Parathyroid adenoma (tissue), 2 donors: ENCODE measurements at regions not wholly inside any gene's neighbourhood (a gene's known extent, or its start where the extent isn't known, plus 50 kb on each side); places are given as distances from the start of the nearest gene placed in this dataset.

Source experiments
- H2AFZ ChIP-seq: fragments of 300-600 bp; sonication (generic); one replicate; pipeline ENCODE4 v1.7.0; 2017; ENCODE audit warnings: antibody characterized with exemption, mild to moderate bottlenecking
- H3K27ac ChIP-seq: fragments of 300-600 bp; sonication (generic); one replicate; pipeline ENCODE4 v1.7.0; 2017
- H3K27me3 ChIP-seq: fragments of 300-600 bp; sonication (generic); one replicate; pipeline ENCODE4 v1.7.0; 2017; ENCODE audit warnings: low read length; ENCODE audit not compliant: control insufficient read depth, insufficient read depth
- H3K36me3 ChIP-seq: fragments of 300-600 bp; sonication (generic); one replicate; pipeline ENCODE4 v1.7.0; 2017; ENCODE audit warnings: low read length; ENCODE audit not compliant: control insufficient read depth, insufficient read depth
- H3K4me1 ChIP-seq: fragments of 300-600 bp; sonication (generic); one replicate; pipeline ENCODE4 v1.7.0; 2017; ENCODE audit warnings: control low read depth
- H3K4me2 ChIP-seq: fragments of 300-600 bp; sonication (generic); one replicate; pipeline ENCODE4 v1.7.0; 2017; ENCODE audit warnings: low read length
- H3K4me3 ChIP-seq: fragments of 300-600 bp; sonication (generic); one replicate; pipeline ENCODE4 v1.7.0; 2017; ENCODE audit warnings: low read depth, low read length
- H3K79me2 ChIP-seq: fragments of 300-600 bp; sonication (generic); one replicate; pipeline ENCODE4 v1.7.0; 2017; ENCODE audit warnings: control low read depth
- H3K9ac ChIP-seq: fragments of 300-600 bp; sonication (generic); one replicate; pipeline ENCODE4 v1.7.0; 2017; ENCODE audit warnings: mild to moderate bottlenecking
- H3K9me3 ChIP-seq: fragments of 300-600 bp; sonication (generic); one replicate; pipeline ENCODE4 v1.7.0; 2017; ENCODE audit warnings: low read length; ENCODE audit not compliant: control insufficient read depth
- CTCF ChIP-seq: fragments of 300-600 bp; sonication (generic); IDR thresholded peaks from one replicate; pipeline ENCODE4 v1.7.0; 2017; ENCODE audit warnings: antibody characterized with exemption, mild to moderate bottlenecking
- donor health status: primary hyperparathyroidism.

GRCh38 chr4:3829211-3829955, 63.2 kb downstream of the ADRA2C start:
- no peaks in the 10 kb centered on the region for H3K79me2 ChIP-seq
- H3K27ac ChIP-seq, result no peak overlapping the region
- H3K4me3 ChIP-seq, result no peak overlapping the region

GRCh38 chr4:3829956-3830773, 64.0 kb downstream of the ADRA2C start:
- no peaks in the 10 kb centered on the region for H3K4me1 ChIP-seq
- no peaks in the 10 kb centered on the region for H3K79me2 ChIP-seq
- H3K36me3 ChIP-seq, result no peaks in the 10 kb centered on the region
- no peaks in the 10 kb centered on the region for H3K27me3 ChIP-seq
- no peak overlapping the region for H3K27ac ChIP-seq
- no peak for TF ChIP-seq CTCF
- H3K4me3 ChIP-seq, result no peak overlapping the region
- no peaks in the 10 kb centered on the region for H3K9me3 ChIP-seq
- no peak overlapping the region for H3K4me2 ChIP-seq
- H2AFZ ChIP-seq, result no peak overlapping the region
- no peak overlapping the region for H3K9ac ChIP-seq

More at GRCh38 chr4:3829211-3829955, 63.2 kb downstream of the ADRA2C start:
- H3K4me1 ChIP-seq, result no peaks in the 10 kb centered on the region
- no peaks in the 10 kb centered on the region for H3K9me3 ChIP-seq
- no peaks in the 10 kb centered on the region for H3K27me3 ChIP-seq
- H3K4me2 ChIP-seq, result no peak overlapping the region
- H2AFZ ChIP-seq, result no peak overlapping the region
- H3K36me3 ChIP-seq, result no peaks in the 10 kb centered on the region
- no peak for TF ChIP-seq CTCF
- H3K9ac ChIP-seq, result no peak overlapping the region

- Histone ChIP-seq H3K4me3 (no peak overlapping the region), H3K27ac (no peak overlapping the region), H2AFZ (no peak overlapping the region), H3K79me2 (no peaks in the 10 kb centered on the region), H3K9ac (no peak overlapping the region), H3K27me3 (no peaks in the 10 kb centered on the region), H3K36me3 (no peaks in the 10 kb centered on the region), H3K9me3 (no peaks in the 10 kb centered on the region), H3K4me2 (no peak overlapping the region), H3K4me1 (no peaks in the 10 kb centered on the region)
- no peak for TF ChIP-seq CTCF
Measured at GRCh38 chr4:3830774-3831528, 64.8 kb downstream of the ADRA2C start.

- H3K27me3 ChIP-seq, result no peaks in the 10 kb centered on the region
Measured at GRCh38 chr4:3831529-3832150, 65.5 kb downstream of the ADRA2C start.

More at GRCh38 chr4:3831529-3832150, 65.5 kb downstream of the ADRA2C start:
- Histone ChIP-seq H3K9ac (no peak overlapping the region), H3K79me2 (no peaks in the 10 kb centered on the region), H2AFZ (no peak overlapping the region), H3K4me1 (no peaks in the 10 kb centered on the region), H3K9me3 (no peaks in the 10 kb centered on the region), H3K4me3 (no peak overlapping the region), H3K4me2 (no peak overlapping the region), H3K27ac (no peak overlapping the region), H3K36me3 (no peaks in the 10 kb centered on the region)
- no peak for TF ChIP-seq CTCF
